IMR-90 (cell line): ENCODE measurements at regions not wholly inside any gene's neighbourhood (a gene's known extent, or its start where the extent isn't known, plus 50 kb on each side); places are given as distances from the start of the nearest gene placed in this dataset.

Experiments used
- ATAC-seq: fragments of 200-7000 bp; cut with Tn5 transposase; 2 replicates; pipeline ENCODE4 v1.9.1; 2020; ENCODE audit warnings: low read depth, mild to moderate bottlenecking, moderate library complexity
- BruUV-seq: library from RNA; stranded (reverse); fragments of 400-500 nt; replicated peaks from 2 replicates; lab custom pipeline; 2021; lab: Mats Ljungman, UMichigan
- CTCF ChIA-PET: fragments of 300-600 bp; formaldehyde crosslinking; extraction: SDS; loops from one replicate; lab custom pipeline; 2021; ENCODE audit warnings: antibody characterized with exemption; lab: Yijun Ruan, JAX
- POLR2A ChIA-PET: fragments of 300-600 bp; sonication (Branson Sonifier 250); formaldehyde crosslinking; loops from one replicate; lab custom pipeline; 2022; ENCODE audit warnings: antibody characterized with exemption; ENCODE audit not compliant: unreplicated experiment; lab: Charles Lee
- DNase-seq: peaks from one replicate; pipeline ENCODE4 v3.0.0; 2013
- H2AFZ ChIP-seq: replicated peaks from 2 replicates; pipeline ENCODE3; 2013; ENCODE audit warnings: low read length, mild to moderate bottlenecking; ENCODE audit not compliant: poor library complexity
- H2AK5ac ChIP-seq: 2 replicates; pipeline ENCODE4 v1.6.1; 2013; ENCODE audit warnings: low read depth, low read length, inconsistent platforms
- H2AK9ac ChIP-seq: replicated peaks from 2 replicates; pipeline ENCODE3; 2013; ENCODE audit warnings: mild to moderate bottlenecking, low read depth, low read length, moderate library complexity; ENCODE audit not compliant: poor library complexity
- H2BK120ac ChIP-seq: 2 replicates; pipeline ENCODE4 v1.6.1; 2013; ENCODE audit warnings: low read depth, low read length, inconsistent platforms
- H2BK15ac ChIP-seq: 3 replicates; pipeline ENCODE4 v1.6.1; 2013; ENCODE audit warnings: low read depth, low read length, inconsistent platforms
- H2BK20ac ChIP-seq: 2 replicates; pipeline ENCODE4 v1.6.1; 2013; ENCODE audit warnings: low read depth, mild to moderate bottlenecking, inconsistent platforms, low read length, moderate library complexity
- H2BK5ac ChIP-seq: 2 replicates; pipeline ENCODE4 v1.6.1; 2013; ENCODE audit warnings: mild to moderate bottlenecking, low read depth, low read length, inconsistent platforms; ENCODE audit not compliant: poor library complexity, severe bottlenecking
- H3K14ac ChIP-seq: replicated peaks from 2 replicates; pipeline ENCODE4 v1.6.1; 2013; ENCODE audit warnings: low read depth, low read length, inconsistent platforms
- H3K18ac ChIP-seq: 2 replicates; pipeline ENCODE4 v1.6.1; 2013; ENCODE audit warnings: low read depth, low read length, control low read depth
- H3K23ac ChIP-seq: 2 replicates; pipeline ENCODE4 v1.6.1; 2013; ENCODE audit warnings: low read depth, low read length, inconsistent platforms
- H3K27ac ChIP-seq: 2 replicates; pipeline ENCODE4 v1.5.1; 2013; ENCODE audit warnings: mild to moderate bottlenecking, control low read depth, low read length; ENCODE audit not compliant: insufficient read depth
- H3K27me3 ChIP-seq: 2 replicates; pipeline ENCODE4 v1.6.1; 2013; ENCODE audit warnings: low read length; ENCODE audit not compliant: control insufficient read depth, insufficient read depth
- H3K36me3 ChIP-seq: 2 replicates; pipeline ENCODE4 v1.6.1; 2013; ENCODE audit warnings: low read length, mixed read lengths; ENCODE audit not compliant: control insufficient read depth, insufficient read depth
- H3K4ac ChIP-seq: 2 replicates; pipeline ENCODE4 v1.6.1; 2013; ENCODE audit warnings: low read depth, low read length, inconsistent platforms
- H3K4me1 ChIP-seq: 2 replicates; pipeline ENCODE4 v1.6.1; 2013; ENCODE audit warnings: low read length, mixed read lengths; ENCODE audit not compliant: control insufficient read depth, insufficient read depth
- H3K4me2 ChIP-seq: 2 replicates; pipeline ENCODE4 v1.6.1; 2013; ENCODE audit warnings: low read depth, mild to moderate bottlenecking, control low read depth, low read length, moderate library complexity
- H3K4me3 ChIP-seq: 2 replicates; pipeline ENCODE4 v1.5.1; 2013; ENCODE audit warnings: low read depth, mild to moderate bottlenecking, control low read depth, low read length, moderate library complexity; ENCODE audit not compliant: insufficient read depth
- H3K56ac ChIP-seq: 2 replicates; pipeline ENCODE4 v1.6.1; 2013; ENCODE audit warnings: low read length, inconsistent platforms; ENCODE audit not compliant: insufficient read depth; ENCODE audit errors: extremely low read depth
- H3K79me1 ChIP-seq, 2 experiments: 2 replicates each; pipeline ENCODE4 v1.6.1; 2013; ENCODE audit warnings: low read length in 2 of 2, inconsistent platforms in 1 of 2, low read depth in 1 of 2
- H3K9ac ChIP-seq: 2 replicates; pipeline ENCODE4 v1.6.1; 2013; ENCODE audit warnings: low read depth, low read length, control low read depth
- H3K9me1 ChIP-seq: 2 replicates; pipeline ENCODE4 v1.6.1; 2013; ENCODE audit warnings: low read length, inconsistent platforms; ENCODE audit not compliant: insufficient read depth
- H3K9me3 ChIP-seq: 2 replicates; pipeline ENCODE4 v1.6.1; 2013; ENCODE audit warnings: low read length; ENCODE audit not compliant: control insufficient read depth, insufficient read depth
- H4K20me1 ChIP-seq: 2 replicates; pipeline ENCODE4 v1.6.1; 2013; ENCODE audit warnings: low read length, inconsistent platforms; ENCODE audit not compliant: insufficient read depth
- H4K5ac ChIP-seq: 2 replicates; pipeline ENCODE4 v1.6.1; 2013; ENCODE audit warnings: mild to moderate bottlenecking, low read depth, low read length, control low read depth
- H4K8ac ChIP-seq, 2 experiments: 2 replicates each; pipeline ENCODE4 v1.6.1; 2013; ENCODE audit warnings: low read depth in 2 of 2, low read length in 2 of 2, control low read depth in 1 of 2, inconsistent platforms in 1 of 2
- H4K91ac ChIP-seq: 2 replicates; pipeline ENCODE4 v1.6.1; 2013; ENCODE audit warnings: low read depth, low read length, inconsistent platforms; ENCODE audit not compliant: insufficient read depth
- BHLHE40 ChIP-seq: fragments of 150-350 bp; IDR thresholded peaks from 2 replicates; pipeline ENCODE4 v1.6.1; 2016; ENCODE audit warnings: mild to moderate bottlenecking, low read depth, low read length
- CEBPB ChIP-seq: IDR thresholded peaks from 2 replicates; pipeline ENCODE4 v1.6.1; 2012; ENCODE audit warnings: low read depth, low read length, improper control_type of control experiment
- RAD21 ChIP-seq: IDR thresholded peaks from 2 replicates; pipeline ENCODE4 v1.6.1; 2012; ENCODE audit warnings: low read length, improper control_type of control experiment
- RCOR1 ChIP-seq: IDR thresholded peaks from 2 replicates; pipeline ENCODE4 v1.6.1; 2012; ENCODE audit warnings: mild to moderate bottlenecking, low read length, improper control_type of control experiment; ENCODE audit not compliant: insufficient replicate concordance
- SMC3 ChIP-seq: fragments of 150-350 bp; IDR thresholded peaks from 2 replicates; pipeline ENCODE4 v1.6.1; 2016; ENCODE audit warnings: low read depth, mild to moderate bottlenecking, antibody characterized with exemption, low read length, moderate library complexity
- WGBS, 2 experiments: methylation state at CpG; one replicate each; pipeline versions ENCODE4 v1.1.5 to v1.1.7; 2013; ENCODE audit warnings: missing lambda C conversion rate in 2 of 2; ENCODE audit not compliant: insufficient read length in 1 of 2; ENCODE audit errors: extremely low coverage in 2 of 2; 5-methylcytosine and 5-hydroxymethylcytosine counted together
- dilution Hi-C: fragments of 300-500 bp; cut with HindIII; formaldehyde crosslinking; loops from one replicate; pipeline ENCODE4 v1.14.3; 2018; ENCODE audit warnings: low sequenced_read_pairs; ENCODE audit not compliant: unreplicated experiment
- in situ Hi-C: fragments of 300-500 bp; cut with MboI; formaldehyde crosslinking; loops from 3 replicates; pipeline ENCODE4 v1.14.3; 2019; ENCODE audit warnings: low sequenced_read_pairs, inconsistent platforms, mixed read lengths
- intact Hi-C: fragments of 100-400 bp; cut with micrococcal nuclease; formaldehyde crosslinking; loops from 2 replicates; pipeline ENCODE4 v1.10.0; 2022
- TF ChIP-seq, protein P1 (sequence below): fragments of 150-350 bp; IDR thresholded peaks from 2 replicates; pipeline ENCODE4 v1.6.1; 2017; ENCODE audit warnings: mild to moderate bottlenecking, antibody characterized with exemption, low read length, low read depth

DNA sequence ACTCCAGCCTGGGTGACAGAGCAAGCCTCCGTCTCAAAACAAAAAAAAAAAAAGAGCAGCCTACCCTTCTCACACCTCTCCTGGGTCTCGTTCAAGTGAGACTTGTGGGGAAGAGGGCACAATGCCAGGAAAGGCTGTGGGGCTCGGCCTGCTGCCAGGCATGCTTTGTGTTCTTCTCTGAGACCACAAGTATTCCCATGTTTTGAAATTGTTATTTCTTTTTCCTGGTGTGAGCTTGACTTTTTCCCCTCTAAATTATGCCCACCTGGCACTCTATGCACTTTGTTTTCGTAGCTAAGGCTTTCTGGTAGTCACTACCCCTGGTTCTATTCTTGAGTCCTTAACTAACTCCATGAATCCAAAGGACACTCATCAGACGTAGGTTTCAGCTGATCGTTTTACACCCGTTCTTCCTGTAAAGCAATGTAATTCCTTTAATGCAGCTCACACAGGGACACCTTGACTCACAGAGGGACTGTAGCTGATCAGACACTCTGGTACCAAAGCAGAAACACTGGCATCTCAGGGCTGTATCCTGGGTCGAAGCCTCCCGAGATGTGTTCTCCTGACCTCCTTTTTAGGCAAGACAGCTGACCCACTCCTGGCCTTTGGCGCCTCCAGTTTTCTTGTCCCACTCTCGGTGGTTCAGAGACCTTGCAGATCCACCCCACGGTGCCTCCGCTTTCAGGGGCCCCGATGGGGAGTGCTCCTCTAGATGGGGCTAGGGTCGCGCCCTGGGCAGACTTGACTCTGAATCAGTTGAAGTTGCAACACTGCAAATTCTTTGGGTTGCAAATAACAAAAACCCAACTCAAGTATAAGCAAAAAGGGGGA is 193.3 kb upstream of the AGAP1 start (continued):
- no peak for TF ChIP-seq RAD21
- TF ChIP-seq BHLHE40, result no peak; the same call in 1 of the 2 replicates

GRCh38 chr2:235301202-235302076 is 192.4 kb upstream of the AGAP1 start:
- Histone ChIP-seq H3K27ac (peak overlapping the region; percentile 1; the same call in 1 of the 2 replicates), H2BK15ac (peak overlapping the region; percentile 56; the same call in 1 of the 3 replicates), H2BK120ac (0 out of 2 replicates have a peak overlapping the region, but pooled peaks have one; percentile 57), H3K79me1 (no peaks in the 10 kb centered on the region), H3K4me1 (peaks cover 8% of the 10 kb centered on the region), H3K9ac (no peak overlapping the region), H2AFZ (no peak overlapping the region), H2AK5ac (peak overlapping the region; percentile 43; the same call in 1 of the 2 replicates), H3K56ac (no peak overlapping the region), H2BK20ac (no peak overlapping the region), H3K4me2 (peak overlapping the region; percentile 20; the same call in 1 of the 2 replicates), H2AK9ac (no peak overlapping the region), H3K18ac (peak overlapping the region; percentile 74), H2BK5ac (no peak overlapping the region), H3K9me1 (no peaks in the 10 kb centered on the region), H3K9me3 (peaks cover 3% of the 10 kb centered on the region; the same call in 1 of the 2 replicates), H3K4me3 (no peak overlapping the region), H4K5ac (peak overlapping the region; percentile 30; the same call in 1 of the 2 replicates), H4K20me1 (no peaks in the 10 kb centered on the region), H3K14ac (no peak overlapping the region), H3K27me3 (peaks cover 36% of the 10 kb centered on the region), H4K8ac (no peak overlapping the region), H3K4ac (no peak overlapping the region), H3K23ac (no peak overlapping the region; the same call in 1 of the 2 replicates), H4K91ac (peak overlapping the region; percentile 47; the same call in 1 of the 2 replicates), H3K36me3 (no peaks in the 10 kb centered on the region)
- DNase-seq, result no peak
- intact Hi-C loops (no loop called here), in situ Hi-C loops (no loop called here), dilution Hi-C loops (no loop called here)
- POLR2A ChIA-PET, result no interaction called here
- no peak for TF ChIP-seq CEBPB
- TF ChIP-seq, protein P1, sequence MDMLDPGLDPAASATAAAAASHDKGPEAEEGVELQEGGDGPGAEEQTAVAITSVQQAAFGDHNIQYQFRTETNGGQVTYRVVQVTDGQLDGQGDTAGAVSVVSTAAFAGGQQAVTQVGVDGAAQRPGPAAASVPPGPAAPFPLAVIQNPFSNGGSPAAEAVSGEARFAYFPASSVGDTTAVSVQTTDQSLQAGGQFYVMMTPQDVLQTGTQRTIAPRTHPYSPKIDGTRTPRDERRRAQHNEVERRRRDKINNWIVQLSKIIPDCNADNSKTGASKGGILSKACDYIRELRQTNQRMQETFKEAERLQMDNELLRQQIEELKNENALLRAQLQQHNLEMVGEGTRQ, result no peak
- no peak for TF ChIP-seq RCOR1
- TF ChIP-seq SMC3, result no peak
- CTCF ChIA-PET, result interaction anchor here (0.6 kb wide), 1 partner anchor 147 kb away, joined by 4 read pairs; no protein-coding TSS in a partner anchor
- WGBS, 2 experiments, result no CpG with 5 or more reads among the region's 7 CpGs
- ATAC-seq, result no peak
- no TSS peak for BruUV-seq
